HG03045 (cell line): ENCODE measurements at regions not wholly inside any gene's neighbourhood (a gene's known extent, or its start where the extent isn't known, plus 50 kb on each side); places are given as distances from the start of the nearest gene placed in this dataset.

Source experiments
- ATAC-seq: cut with Tn5 transposase; IDR thresholded peaks from one replicate; pipeline ENCODE4 v1.9.1; 2021; ENCODE audit warnings: mild to moderate bottlenecking, moderate library complexity; ENCODE audit not compliant: unreplicated experiment

- ATAC-seq, result no peak
Measured at GRCh38 chr1:13878021-13878420, 178.0 kb downstream of the PRDM2 start.

- ATAC-seq, result no peak
Measured at GRCh38 chr1:13878451-13878850, 178.5 kb downstream of the PRDM2 start.

GRCh38 chr1:13881385-13882088 lies 181.5 kb downstream of the PRDM2 start:
- ATAC-seq, result no peak

DNA sequence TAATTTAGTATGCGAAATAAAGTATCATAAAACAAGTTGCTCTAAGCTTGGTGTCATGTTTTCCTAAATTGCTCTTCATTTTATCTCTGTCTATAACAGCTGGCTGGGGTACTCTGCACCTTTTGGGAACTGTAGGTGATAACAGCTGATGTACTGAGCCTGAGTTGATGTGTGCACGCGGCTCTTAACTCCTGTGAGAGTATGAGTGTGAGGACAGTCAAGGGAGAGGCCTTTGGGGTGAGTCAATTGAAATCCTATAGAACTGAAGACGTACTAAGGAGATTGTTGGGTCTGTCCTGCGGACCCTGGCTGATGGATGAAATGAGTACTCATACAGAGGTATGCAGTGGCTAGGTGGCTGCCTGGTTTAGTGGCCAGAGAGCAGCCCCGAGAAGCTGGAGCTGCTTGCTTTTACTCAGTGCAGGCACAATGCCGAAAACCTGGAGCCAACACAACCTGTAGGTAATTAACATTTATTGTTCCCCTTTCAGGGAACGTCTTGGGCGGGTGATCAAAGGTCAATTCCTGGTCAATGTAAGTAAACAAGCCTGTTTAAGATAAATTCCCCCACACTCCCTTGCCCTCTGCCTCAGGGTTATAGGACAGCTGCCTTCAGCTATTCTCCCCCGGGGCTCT lies 188.5 kb downstream of the PRDM2 start:
- ATAC-seq, result no peak

GRCh38 chr1:13889495-13889894 lies 189.5 kb downstream of the PRDM2 start:
- ATAC-seq, result no peak

GRCh38 chr1:13890766-13891165 lies 190.8 kb downstream of the PRDM2 start:
- ATAC-seq, result no peak

GRCh38 chr1:13892198-13892597 lies 192.2 kb downstream of the PRDM2 start:
- ATAC-seq, result no peak

DNA sequence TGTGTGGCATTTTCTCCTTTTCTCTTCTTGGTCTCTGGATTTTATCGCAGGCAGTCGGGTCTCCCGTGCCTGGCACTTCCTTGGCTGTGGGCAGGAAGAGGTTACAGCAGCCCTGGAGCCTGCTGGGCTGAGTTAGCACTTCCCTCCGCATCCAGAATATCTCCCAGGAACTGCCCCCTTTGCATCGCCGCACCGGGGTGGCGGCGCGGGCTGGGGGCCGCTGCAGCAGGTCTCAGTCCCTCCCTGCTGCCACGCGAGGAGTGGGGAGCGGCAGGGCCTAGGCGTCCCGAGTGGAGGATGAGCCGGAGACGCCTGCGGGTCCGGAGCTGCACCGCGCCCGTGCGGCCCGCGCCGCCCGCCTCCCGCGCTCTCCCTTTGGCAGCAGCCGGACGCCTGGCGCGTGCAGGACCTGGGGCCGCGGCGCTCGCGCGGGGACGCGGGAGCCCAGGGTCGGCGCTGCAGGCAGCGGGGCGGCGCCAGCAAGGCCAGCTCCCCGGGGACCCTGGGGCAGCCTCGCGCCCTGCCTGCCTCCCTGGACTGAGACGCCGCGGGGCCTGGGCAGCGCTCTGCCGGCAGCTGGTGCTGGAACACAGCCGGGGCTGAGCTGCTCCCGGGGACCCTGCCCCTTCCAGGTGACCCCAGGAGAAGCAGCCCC lies 192.8 kb downstream of the PRDM2 start:
- ATAC-seq, result no peak

- ATAC-seq, result no peak
Measured at GRCh38 chr1:13893409-13893821, 193.4 kb downstream of the PRDM2 start.

- no peak for ATAC-seq
Measured at GRCh38 chr1:13896932-13897331, 196.9 kb downstream of the PRDM2 start.

- ATAC-seq, result no peak
Measured at GRCh38 chr1:13898406-13898805, 198.4 kb downstream of the PRDM2 start.

DNA sequence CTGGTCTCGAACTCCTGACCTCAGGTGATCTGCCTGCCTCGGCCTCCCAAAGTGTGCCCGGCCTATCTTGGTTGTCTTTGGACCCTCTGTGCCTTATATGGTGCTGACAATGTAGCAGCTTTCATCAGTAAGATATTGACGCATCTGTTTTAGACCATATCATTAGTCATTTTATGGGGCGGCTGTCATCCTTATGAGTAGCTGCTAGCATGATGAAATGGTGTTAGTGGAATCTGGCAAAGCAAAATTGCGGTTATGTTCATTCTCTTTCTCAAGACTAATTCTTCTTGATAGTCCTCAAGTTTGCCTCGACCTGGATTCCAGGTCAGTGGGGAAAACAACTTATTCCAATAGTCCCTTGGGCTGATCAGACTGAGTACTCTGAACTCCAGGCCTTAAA lies 199.9 kb downstream of the PRDM2 start:
- ATAC-seq, result no peak

DNA sequence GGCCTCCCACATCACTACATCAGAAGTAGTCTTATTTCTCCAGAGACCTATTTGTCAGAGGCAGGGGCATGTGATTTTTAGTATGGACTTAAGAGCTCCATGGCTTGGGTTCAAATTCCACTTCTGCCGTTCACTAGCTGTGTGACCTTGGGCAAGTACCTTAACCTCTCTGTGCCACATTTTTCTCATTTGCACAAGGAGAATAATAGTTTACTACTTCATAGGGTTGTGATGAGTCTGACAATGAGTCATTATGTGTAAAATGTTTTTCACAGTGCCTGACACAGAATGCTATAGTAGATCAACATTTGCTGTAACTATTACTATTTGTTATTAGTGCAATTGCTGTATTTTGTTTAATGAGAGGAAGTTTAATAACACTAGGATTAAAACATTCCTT lies 200.6 kb downstream of the PRDM2 start:
- no peak for ATAC-seq

DNA sequence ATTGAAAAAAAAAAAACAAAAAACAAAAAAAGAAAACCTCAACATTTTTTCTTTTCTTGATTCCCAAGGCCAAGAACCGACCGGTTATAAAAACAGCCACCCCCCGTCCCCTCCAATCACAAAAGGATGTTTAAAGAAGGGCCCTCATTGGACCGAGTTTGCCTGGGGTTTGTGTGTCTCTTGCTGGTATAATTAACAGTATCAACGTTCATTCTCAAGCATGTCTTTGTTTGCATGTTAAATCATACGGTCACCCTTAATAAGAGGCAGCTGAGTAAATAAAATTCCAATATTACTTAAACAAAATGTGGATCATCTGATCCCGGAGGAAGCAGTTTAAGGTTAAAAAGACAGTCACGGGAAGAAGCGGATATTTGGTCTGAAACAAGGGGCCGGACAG lies 201.1 kb downstream of the PRDM2 start:
- ATAC-seq, result no peak

DNA sequence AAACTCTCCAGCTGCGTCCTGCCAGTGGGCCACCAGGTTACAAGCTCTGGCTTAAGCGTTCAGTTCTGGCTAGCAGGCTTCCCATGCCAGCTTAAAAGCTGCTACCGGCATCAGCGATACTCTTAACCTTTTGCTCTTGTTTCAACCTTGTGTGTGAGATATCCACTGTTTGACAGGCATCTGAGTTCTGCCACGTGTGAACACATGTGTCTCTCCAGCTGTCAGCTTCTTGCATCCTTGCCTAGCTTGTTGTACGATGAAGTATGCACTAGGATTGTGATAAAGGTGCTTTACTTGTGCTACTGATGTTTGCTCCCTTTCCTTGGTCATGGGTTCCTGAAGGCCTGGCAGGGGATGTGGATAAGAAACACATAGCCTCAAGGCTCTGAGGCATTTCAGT lies 201.6 kb downstream of the PRDM2 start:
- ATAC-seq, result no peak

GRCh38 chr1:13908128-13908527 lies 208.1 kb downstream of the PRDM2 start:
- no peak for ATAC-seq

GRCh38 chr1:13911697-13912619 lies 212.0 kb downstream of the PRDM2 start:
- ATAC-seq, result no peak

DNA sequence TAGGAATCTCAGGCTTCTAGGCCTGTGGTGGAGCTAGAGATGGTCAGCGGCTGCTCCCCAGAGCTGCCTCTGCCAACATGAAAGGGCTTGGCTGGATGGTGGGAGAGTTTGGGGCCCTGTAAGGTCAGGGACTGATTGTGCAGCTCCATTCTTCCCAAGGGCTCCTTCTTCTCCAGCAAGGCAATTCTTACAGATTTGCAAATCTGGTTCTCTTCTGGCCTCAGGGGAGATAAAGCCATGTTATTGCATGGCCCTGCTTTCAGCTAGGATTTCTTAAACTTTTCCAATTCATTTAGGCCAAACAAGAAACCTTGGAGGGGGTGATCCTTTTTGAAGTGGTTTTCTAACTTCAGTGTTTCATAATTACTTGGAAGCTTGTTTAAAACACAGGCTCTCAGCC lies 213.4 kb downstream of the PRDM2 start:
- no peak for ATAC-seq

GRCh38 chr1:13916530-13916929 lies 216.5 kb downstream of the PRDM2 start:
- ATAC-seq, result no peak

DNA sequence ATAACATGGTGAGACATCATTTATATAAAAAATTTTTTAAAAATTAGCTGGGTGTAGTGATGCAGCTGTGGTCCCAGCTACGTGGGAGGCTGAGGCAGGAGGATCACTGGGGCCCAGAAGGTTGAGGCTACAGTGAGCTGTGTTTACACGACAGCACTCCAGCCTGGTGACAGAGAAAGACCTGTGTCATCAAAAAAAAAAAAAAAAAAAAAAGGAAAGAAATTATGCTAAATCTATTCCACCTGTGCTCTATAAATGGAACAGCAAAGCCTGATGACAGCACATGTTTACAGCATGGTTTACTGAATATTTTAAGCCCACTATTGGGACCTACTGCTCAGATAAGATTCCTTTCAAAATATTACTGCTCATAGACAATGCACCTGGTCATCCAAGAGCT lies 217.6 kb downstream of the PRDM2 start:
- ATAC-seq, result no peak

GRCh38 chr1:13918862-13919261 lies 218.9 kb downstream of the PRDM2 start:
- ATAC-seq, result no peak
